ENCODE measurements at regions not wholly inside any gene's neighbourhood (a gene's known extent, or its start where the extent isn't known, plus 50 kb on each side); places are given as distances from the start of the nearest gene placed in this dataset.

DNA sequence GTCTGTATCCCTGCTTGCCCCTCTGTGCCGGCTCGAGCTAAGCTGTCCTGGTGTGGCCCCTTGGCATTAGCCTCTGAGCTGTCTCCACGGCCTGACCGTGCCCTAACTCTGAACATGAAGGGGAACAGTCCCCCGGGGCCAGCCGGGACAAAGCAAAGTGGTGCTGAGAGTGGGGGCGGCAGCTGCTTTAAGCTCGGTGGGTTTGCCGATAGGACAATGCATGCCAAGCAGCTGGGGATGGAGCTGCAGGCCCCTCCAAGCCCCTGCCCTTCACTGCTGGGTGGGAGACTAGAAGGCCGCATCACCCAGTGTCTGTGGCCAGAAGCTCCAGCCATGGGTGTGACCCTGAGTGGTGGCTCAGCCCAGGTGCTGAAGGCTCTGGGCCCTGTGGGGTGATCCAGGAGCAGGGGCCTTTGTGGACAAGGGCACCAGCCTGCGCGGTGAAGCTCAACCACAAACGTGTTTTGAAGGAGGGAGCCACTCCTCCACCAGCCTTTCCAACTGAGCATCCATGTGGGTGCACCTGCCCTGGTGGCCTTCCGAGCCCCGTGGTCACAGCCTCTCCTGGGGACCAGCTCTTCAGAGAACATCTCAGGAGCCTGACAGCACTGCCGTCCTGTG is 242.5 kb downstream of the ERMARD start:
- dilution Hi-C loops (cut with MboI; ENCODE audit: extremely low pct_ligation_motif_present, low sequenced_read_pairs) (no loop called here), intact Hi-C loops (cut with micrococcal nuclease) (no loop called here)
- no peaks in the 10 kb centered on the region for H3K79me2 ChIP-seq (ENCODE audit: control insufficient read depth, insufficient read depth, low read length)
- no peak overlapping the region for H3K27ac ChIP-seq (ENCODE audit: insufficient read depth, low read depth, low read length)
- H2AFZ ChIP-seq (ENCODE audit: low read depth, low read length) = no peak overlapping the region
- no peak overlapping the region for H3K9ac ChIP-seq (replicated peaks; ENCODE audit: extremely low read depth, insufficient read depth, low read length)
- no peaks in the 10 kb centered on the region for H3K27me3 ChIP-seq (ENCODE audit: control insufficient read depth in 2 of 2, insufficient read depth in 2 of 2, low read length in 2 of 2)
- no peak for FAIRE-seq
- H3K4me3 ChIP-seq (replicated peaks in 1 of 3; ENCODE audit: insufficient read depth in 1 of 3, low read depth in 1 of 3, low read length in 3 of 3) = no peak overlapping the region
- BruUV-seq (replicated peaks) = no TSS peak
- no peaks in the 10 kb centered on the region for H3K9me3 ChIP-seq (replicated peaks; ENCODE audit: control insufficient read depth, insufficient read depth, low read length)
- TF ChIP-seq, protein P1, sequence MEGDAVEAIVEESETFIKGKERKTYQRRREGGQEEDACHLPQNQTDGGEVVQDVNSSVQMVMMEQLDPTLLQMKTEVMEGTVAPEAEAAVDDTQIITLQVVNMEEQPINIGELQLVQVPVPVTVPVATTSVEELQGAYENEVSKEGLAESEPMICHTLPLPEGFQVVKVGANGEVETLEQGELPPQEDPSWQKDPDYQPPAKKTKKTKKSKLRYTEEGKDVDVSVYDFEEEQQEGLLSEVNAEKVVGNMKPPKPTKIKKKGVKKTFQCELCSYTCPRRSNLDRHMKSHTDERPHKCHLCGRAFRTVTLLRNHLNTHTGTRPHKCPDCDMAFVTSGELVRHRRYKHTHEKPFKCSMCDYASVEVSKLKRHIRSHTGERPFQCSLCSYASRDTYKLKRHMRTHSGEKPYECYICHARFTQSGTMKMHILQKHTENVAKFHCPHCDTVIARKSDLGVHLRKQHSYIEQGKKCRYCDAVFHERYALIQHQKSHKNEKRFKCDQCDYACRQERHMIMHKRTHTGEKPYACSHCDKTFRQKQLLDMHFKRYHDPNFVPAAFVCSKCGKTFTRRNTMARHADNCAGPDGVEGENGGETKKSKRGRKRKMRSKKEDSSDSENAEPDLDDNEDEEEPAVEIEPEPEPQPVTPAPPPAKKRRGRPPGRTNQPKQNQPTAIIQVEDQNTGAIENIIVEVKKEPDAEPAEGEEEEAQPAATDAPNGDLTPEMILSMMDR (IDR thresholded peaks at IDR 0.05; ENCODE audit: extremely low read depth in 1 of 2, insufficient read depth in 1 of 2, low read depth in 1 of 2, low read length in 2 of 2) = no peak
- TF ChIP-seq POLR2AphosphoS5 (IDR thresholded peaks at IDR 0.05; ENCODE audit: insufficient read depth, low read depth, low read length) (no peak), JUN (IDR thresholded peaks at IDR 0.05; ENCODE audit: borderline replicate concordance, insufficient read depth, insufficient read length, low read depth) (no peak), GATA2 (IDR thresholded peaks at IDR 0.05; ENCODE audit: insufficient read depth, insufficient read length, low read depth, low read length) (no peak), POLR2A (IDR thresholded peaks at IDR 0.05; ENCODE audit: low read depth, low read length) (no peak), FOS (IDR thresholded peaks at IDR 0.05; ENCODE audit: borderline replicate concordance, insufficient read depth, low read length) (no peak), MYC (IDR thresholded peaks at IDR 0.05; ENCODE audit: low read depth, low read length) (no peak), EZH2 (IDR thresholded peaks at IDR 0.05; ENCODE audit: borderline replicate concordance, low read depth, low read length, severe bottlenecking) (no peak)
- TF ChIP-seq, protein P2, sequence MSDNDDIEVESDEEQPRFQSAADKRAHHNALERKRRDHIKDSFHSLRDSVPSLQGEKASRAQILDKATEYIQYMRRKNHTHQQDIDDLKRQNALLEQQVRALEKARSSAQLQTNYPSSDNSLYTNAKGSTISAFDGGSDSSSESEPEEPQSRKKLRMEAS (IDR thresholded peaks at IDR 0.05; ENCODE audit: insufficient read depth, insufficient read length) = no peak
- no peaks in the 10 kb centered on the region for H3K36me3 ChIP-seq (ENCODE audit: control insufficient read depth in 2 of 2, extremely low read depth in 1 of 2, insufficient read depth in 2 of 2, low read length in 2 of 2)
- no peaks in the 10 kb centered on the region for H4K20me1 ChIP-seq (replicated peaks; ENCODE audit: control insufficient read depth, extremely low read depth, insufficient read depth, low read length)
- no peak for DNase-seq (ENCODE audit: low read depth, low spot score)
- POLR2A ChIA-PET = no interaction called here
- H3K9me1 ChIP-seq (replicated peaks; ENCODE audit: control insufficient read depth, extremely low read depth, insufficient read depth, low read length) = no peaks in the 10 kb centered on the region
- no peak overlapping the region for H3K4me2 ChIP-seq (ENCODE audit: insufficient read depth, low read length)
- CTCF ChIA-PET = interaction anchor here (1.2 to 1.6 kb wide), 2 partner anchors 42 to 162 kb away, joined by 3 to 5 read pairs; no protein-coding TSS in a partner anchor
- H3K4me1 ChIP-seq (ENCODE audit: control insufficient read depth, extremely low read depth, insufficient read depth, low read length) = no peaks in the 10 kb centered on the region
